ENCODE measurements at regions not wholly inside any gene's neighbourhood (a gene's known extent, or its start where the extent isn't known, plus 50 kb on each side); places are given as distances from the start of the nearest gene placed in this dataset.

DNA sequence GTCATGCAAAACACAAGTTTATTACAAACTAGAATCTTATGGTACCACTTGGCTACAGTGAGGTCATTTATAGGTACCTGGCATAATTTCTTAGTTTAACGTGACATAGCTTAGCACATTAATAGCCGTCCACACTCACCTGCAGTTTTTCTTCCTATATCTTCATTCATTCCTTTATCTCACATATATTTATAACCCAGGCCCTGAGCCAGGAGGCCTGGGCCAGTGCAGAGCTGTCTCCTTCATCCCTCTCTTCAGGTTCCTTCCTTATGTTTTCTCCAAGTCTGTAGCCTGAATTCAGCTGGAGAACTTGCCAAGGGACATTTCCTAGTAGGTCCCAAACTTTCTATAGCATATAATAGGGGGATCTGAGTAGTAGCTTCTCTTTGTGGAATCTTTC is 367.9 kb upstream of the SGCD start:
- POLR2A ChIA-PET: no interaction called here

DNA sequence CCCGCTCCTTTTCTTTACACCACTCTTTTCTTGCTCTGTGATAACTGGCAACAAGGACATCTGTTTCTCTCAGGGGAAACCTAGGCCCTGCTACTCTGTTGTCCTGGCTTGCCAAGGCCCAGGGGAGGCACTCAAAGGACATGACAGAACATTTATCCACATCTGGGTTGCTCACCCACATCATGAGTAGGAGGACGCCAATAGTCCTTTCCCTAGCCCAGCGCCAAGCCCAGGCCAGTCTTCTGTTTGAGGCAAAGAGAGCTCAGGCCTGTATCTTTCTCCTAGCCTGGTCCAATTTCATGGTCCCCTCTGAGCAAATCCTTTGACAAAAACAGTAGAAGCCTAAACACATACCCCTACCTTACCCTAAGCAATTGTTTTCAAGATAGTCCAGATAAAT is 366.8 kb upstream of the SGCD start:
- ChIA-PET POLR2A (no interaction called here), CTCF (no interaction called here)
- Histone ChIP-seq H3K27ac (peak overlapping the region in 1 of 2 experiments; percentile 51; a peak in 2 of 6 replicates), H3K4me1 (peaks cover 6% of the 10 kb centered on the region), H3K4me2 (no peak overlapping the region), H3K9me3 (no peaks in the 10 kb centered on the region), H3K4me3 (no peak overlapping the region)
- ATAC-seq: no peak
- no peak for DNase-seq (ENCODE audit: low read depth in 1 of 2, low spot score in 1 of 2)
- WGBS (ENCODE audit: missing lambda C conversion rate): 88% methylated on average over 3 of the region's 3 CpGs
- FAIRE-seq: no peak
- no peak for TF ChIP-seq RAD21 (conservative IDR thresholded peaks at IDR 0.05 in 1 of 2, IDR thresholded peaks at IDR 0.05 in 1 of 2)
- no peak for TF ChIP-seq BHLHE40 (IDR thresholded peaks at IDR 0.05; ENCODE audit: low read depth, low read length)
- no peak for TF ChIP-seq NPAS2 (CRISPR knock-in tag; IDR thresholded peaks at IDR 0.05; ENCODE audit: borderline replicate concordance)
- TF ChIP-seq RARB (CRISPR knock-in tag; IDR thresholded peaks at IDR 0.05): no peak
- TF ChIP-seq FOSB (CRISPR knock-in tag; IDR thresholded peaks at IDR 0.05): no peak
- TF ChIP-seq HOXA7 (CRISPR knock-in tag; IDR thresholded peaks at IDR 0.05): no peak
- no peak for TF ChIP-seq EP300 (IDR thresholded peaks at IDR 0.05)
- TF ChIP-seq, protein P1, sequence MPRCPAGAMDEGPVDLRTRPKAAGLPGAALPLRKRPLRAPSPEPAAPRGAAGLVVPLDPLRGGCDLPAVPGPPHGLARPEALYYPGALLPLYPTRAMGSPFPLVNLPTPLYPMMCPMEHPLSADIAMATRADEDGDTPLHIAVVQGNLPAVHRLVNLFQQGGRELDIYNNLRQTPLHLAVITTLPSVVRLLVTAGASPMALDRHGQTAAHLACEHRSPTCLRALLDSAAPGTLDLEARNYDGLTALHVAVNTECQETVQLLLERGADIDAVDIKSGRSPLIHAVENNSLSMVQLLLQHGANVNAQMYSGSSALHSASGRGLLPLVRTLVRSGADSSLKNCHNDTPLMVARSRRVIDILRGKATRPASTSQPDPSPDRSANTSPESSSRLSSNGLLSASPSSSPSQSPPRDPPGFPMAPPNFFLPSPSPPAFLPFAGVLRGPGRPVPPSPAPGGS (IDR thresholded peaks at IDR 0.05): no peak
- no peak for TF ChIP-seq ZFP36 (IDR thresholded peaks at IDR 0.05; ENCODE audit: borderline replicate concordance, partially characterized antibody)
- no peak for TF ChIP-seq HOXB5 (CRISPR knock-in tag; IDR thresholded peaks at IDR 0.05)
- TF ChIP-seq ESRRA (IDR thresholded peaks at IDR 0.05; ENCODE audit: borderline replicate concordance, low read length): no peak
- TF ChIP-seq, protein P2, sequence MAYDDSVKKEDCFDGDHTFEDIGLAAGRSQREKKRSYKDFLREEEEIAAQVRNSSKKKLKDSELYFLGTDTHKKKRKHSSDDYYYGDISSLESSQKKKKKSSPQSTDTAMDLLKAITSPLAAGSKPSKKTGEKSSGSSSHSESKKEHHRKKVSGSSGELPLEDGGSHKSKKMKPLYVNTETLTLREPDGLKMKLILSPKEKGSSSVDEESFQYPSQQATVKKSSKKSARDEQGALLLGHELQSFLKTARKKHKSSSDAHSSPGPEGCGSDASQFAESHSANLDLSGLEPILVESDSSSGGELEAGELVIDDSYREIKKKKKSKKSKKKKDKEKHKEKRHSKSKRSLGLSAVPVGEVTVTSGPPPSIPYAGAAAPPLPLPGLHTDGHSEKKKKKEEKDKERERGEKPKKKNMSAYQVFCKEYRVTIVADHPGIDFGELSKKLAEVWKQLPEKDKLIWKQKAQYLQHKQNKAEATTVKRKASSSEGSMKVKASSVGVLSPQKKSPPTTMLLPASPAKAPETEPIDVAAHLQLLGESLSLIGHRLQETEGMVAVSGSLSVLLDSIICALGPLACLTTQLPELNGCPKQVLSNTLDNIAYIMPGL (CRISPR knock-in tag; IDR thresholded peaks at IDR 0.05; ENCODE audit: borderline replicate concordance): no peak
- no peak for TF ChIP-seq SREBF2 (IDR thresholded peaks at IDR 0.05)
- no peak for TF ChIP-seq RCOR1 (IDR thresholded peaks at IDR 0.05; ENCODE audit: low read depth, low read length)

More for the DNA sequence above, 367.9 kb upstream of the SGCD start:
- ATAC-seq: no peak
- no peak for FAIRE-seq
- no peak overlapping the region for H3K4me2 ChIP-seq
- CTCF ChIA-PET: no interaction called here
- H3K9me3 ChIP-seq: no peaks in the 10 kb centered on the region
- no peak for DNase-seq (ENCODE audit: low read depth in 1 of 2, low spot score in 1 of 2)
- H3K27ac ChIP-seq: no peak overlapping the region
- H3K4me1 ChIP-seq: peaks cover 16% of the 10 kb centered on the region
- H3K4me3 ChIP-seq: no peak overlapping the region
- TF ChIP-seq PHF8 (IDR thresholded peaks at IDR 0.05; ENCODE audit: borderline replicate concordance, low read depth) (no peak), FOSB (CRISPR knock-in tag; IDR thresholded peaks at IDR 0.05) (no peak), RARB (CRISPR knock-in tag; IDR thresholded peaks at IDR 0.05) (no peak), JUNB (IDR thresholded peaks at IDR 0.05) (no peak), KDM1A (IDR thresholded peaks at IDR 0.05; ENCODE audit: low read depth) (no peak), KDM5A (IDR thresholded peaks at IDR 0.05) (no peak), NFE2L2 (conservative IDR thresholded peaks at IDR 0.05; ENCODE audit: low read length) (no peak), RAD21 (conservative IDR thresholded peaks at IDR 0.05 in 1 of 2, IDR thresholded peaks at IDR 0.05 in 1 of 2) (no peak), ZSCAN20 (CRISPR knock-in tag; IDR thresholded peaks at IDR 0.05) (no peak), CHD2 (IDR thresholded peaks at IDR 0.05; ENCODE audit: low read length, partially characterized antibody) (no peak), CBX2 (IDR thresholded peaks at IDR 0.05; ENCODE audit: borderline replicate concordance, low read depth) (no peak), HDAC2 (IDR thresholded peaks at IDR 0.05) (no peak), MYC (IDR thresholded peaks at IDR 0.05; ENCODE audit: borderline replicate concordance, low read length) (no peak), TP53 (CRISPR knock-in tag; IDR thresholded peaks at IDR 0.05) (no peak), HEYL (CRISPR knock-in tag; IDR thresholded peaks at IDR 0.05) (no peak), TFCP2L1 (CRISPR knock-in tag; IDR thresholded peaks at IDR 0.05) (no peak), JUN (IDR thresholded peaks at IDR 0.05) (no peak)
- TF ChIP-seq, protein P3, sequence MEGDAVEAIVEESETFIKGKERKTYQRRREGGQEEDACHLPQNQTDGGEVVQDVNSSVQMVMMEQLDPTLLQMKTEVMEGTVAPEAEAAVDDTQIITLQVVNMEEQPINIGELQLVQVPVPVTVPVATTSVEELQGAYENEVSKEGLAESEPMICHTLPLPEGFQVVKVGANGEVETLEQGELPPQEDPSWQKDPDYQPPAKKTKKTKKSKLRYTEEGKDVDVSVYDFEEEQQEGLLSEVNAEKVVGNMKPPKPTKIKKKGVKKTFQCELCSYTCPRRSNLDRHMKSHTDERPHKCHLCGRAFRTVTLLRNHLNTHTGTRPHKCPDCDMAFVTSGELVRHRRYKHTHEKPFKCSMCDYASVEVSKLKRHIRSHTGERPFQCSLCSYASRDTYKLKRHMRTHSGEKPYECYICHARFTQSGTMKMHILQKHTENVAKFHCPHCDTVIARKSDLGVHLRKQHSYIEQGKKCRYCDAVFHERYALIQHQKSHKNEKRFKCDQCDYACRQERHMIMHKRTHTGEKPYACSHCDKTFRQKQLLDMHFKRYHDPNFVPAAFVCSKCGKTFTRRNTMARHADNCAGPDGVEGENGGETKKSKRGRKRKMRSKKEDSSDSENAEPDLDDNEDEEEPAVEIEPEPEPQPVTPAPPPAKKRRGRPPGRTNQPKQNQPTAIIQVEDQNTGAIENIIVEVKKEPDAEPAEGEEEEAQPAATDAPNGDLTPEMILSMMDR (IDR thresholded peaks at IDR 0.05): no peak
- TF ChIP-seq, protein P4, sequence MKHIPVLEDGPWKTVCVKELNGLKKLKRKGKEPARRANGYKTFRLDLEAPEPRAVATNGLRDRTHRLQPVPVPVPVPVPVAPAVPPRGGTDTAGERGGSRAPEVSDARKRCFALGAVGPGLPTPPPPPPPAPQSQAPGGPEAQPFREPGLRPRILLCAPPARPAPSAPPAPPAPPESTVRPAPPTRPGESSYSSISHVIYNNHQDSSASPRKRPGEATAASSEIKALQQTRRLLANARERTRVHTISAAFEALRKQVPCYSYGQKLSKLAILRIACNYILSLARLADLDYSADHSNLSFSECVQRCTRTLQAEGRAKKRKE (CRISPR knock-in tag; IDR thresholded peaks at IDR 0.05; ENCODE audit: low read depth): no peak
- WGBS (ENCODE audit: missing lambda C conversion rate): 95% methylated on average over 2 of the region's 2 CpGs

All from A549 (cell line).